Stimulated activated effector memory CD8-positive, alpha-beta T cell treated with anti-CD3 and anti-CD28 coated beads, Interleukin-12 subunit alpha, Interleukin-12 subunit beta, amount 100 ng/mL, for 72 hours (primary cell): ENCODE measurements at regions not wholly inside any gene's neighbourhood (a gene's known extent, or its start where the extent isn't known, plus 50 kb on each side); places are given as distances from the start of the nearest gene placed in this dataset.

Source experiments
- ATAC-seq: fragments of 150-1000 bp; cut with Tn5 transposase; 2 replicates; pipeline ENCODE4 v1.10.0; 2021
- DNase-seq, 2 donors: peaks; one replicate each; pipeline ENCODE4 v3.0.0; 2021 to 2022; ENCODE audit warnings: low spot score in 2 of 2
- H3K27ac Mint-ChIP-seq: one replicate; pipeline ENCODE4 v1.8.0; 2022; ENCODE audit warnings: mild to moderate bottlenecking, mixed read lengths
- H3K36me3 Mint-ChIP-seq: one replicate; pipeline ENCODE4 v1.8.0; 2022; ENCODE audit warnings: mild to moderate bottlenecking, mixed read lengths
- H3K4me1 Mint-ChIP-seq: one replicate; pipeline ENCODE4 v1.8.0; 2022; ENCODE audit warnings: mixed read lengths
- H3K4me3 Mint-ChIP-seq: one replicate; pipeline ENCODE4 v1.8.0; 2022; ENCODE audit warnings: mild to moderate bottlenecking, mixed read lengths
- H3K9me3 Mint-ChIP-seq: one replicate; pipeline ENCODE4 v1.8.0; 2022; ENCODE audit warnings: mixed read lengths

- no peaks in the 10 kb centered on the region for H3K36me3 Mint-ChIP-seq
- ATAC-seq (no peak), DNase-seq (no peak)
- no peak overlapping the region for H3K27ac Mint-ChIP-seq
- peaks cover 4% of the 10 kb centered on the region for H3K9me3 Mint-ChIP-seq
- no peak overlapping the region for H3K4me3 Mint-ChIP-seq
- H3K4me1 Mint-ChIP-seq, result no peaks in the 10 kb centered on the region
Measured at GRCh38 chr5:89086390-89087086, 203.6 kb upstream of the MEF2C start.

GRCh38 chr5:89083791-89084190 lies 200.8 kb upstream of the MEF2C start:
- peaks cover 4% of the 10 kb centered on the region for H3K9me3 Mint-ChIP-seq
- no peaks in the 10 kb centered on the region for H3K36me3 Mint-ChIP-seq
- no peak overlapping the region for H3K4me3 Mint-ChIP-seq
- DNase-seq, result no peak
- ATAC-seq, result no peak
- H3K27ac Mint-ChIP-seq, result no peak overlapping the region
- no peaks in the 10 kb centered on the region for H3K4me1 Mint-ChIP-seq

GRCh38 chr5:89081360-89081759 lies 198.4 kb upstream of the MEF2C start:
- DNase-seq (no peak), ATAC-seq (no peak)
- Mint-ChIP-seq H3K36me3 (no peaks in the 10 kb centered on the region), H3K4me1 (no peaks in the 10 kb centered on the region), H3K9me3 (peaks cover 4% of the 10 kb centered on the region), H3K4me3 (no peak overlapping the region), H3K27ac (no peak overlapping the region)

GRCh38 chr5:89080467-89081116 lies 197.6 kb upstream of the MEF2C start:
- Mint-ChIP-seq H3K36me3 (no peaks in the 10 kb centered on the region), H3K4me3 (no peak overlapping the region), H3K27ac (no peak overlapping the region), H3K4me1 (no peaks in the 10 kb centered on the region), H3K9me3 (no peaks in the 10 kb centered on the region)
- ATAC-seq (no peak), DNase-seq (no peak)

GRCh38 chr5:89072842-89073672 lies 190.1 kb upstream of the MEF2C start:
- DNase-seq (no peak), ATAC-seq (no peak)
- Mint-ChIP-seq H3K4me1 (no peaks in the 10 kb centered on the region), H3K27ac (no peak overlapping the region), H3K4me3 (no peak overlapping the region), H3K9me3 (peaks cover 4% of the 10 kb centered on the region), H3K36me3 (no peaks in the 10 kb centered on the region)

GRCh38 chr5:89071941-89072331 lies 189.0 kb upstream of the MEF2C start:
- DNase-seq, result no peak
- Mint-ChIP-seq H3K36me3 (no peaks in the 10 kb centered on the region), H3K9me3 (peaks cover 4% of the 10 kb centered on the region), H3K27ac (no peak overlapping the region), H3K4me1 (no peaks in the 10 kb centered on the region), H3K4me3 (no peak overlapping the region)
- no peak for ATAC-seq

GRCh38 chr5:89071101-89071940 lies 188.3 kb upstream of the MEF2C start:
- Mint-ChIP-seq H3K4me3 (no peak overlapping the region), H3K9me3 (peaks cover 4% of the 10 kb centered on the region)
- ATAC-seq, result no peak

GRCh38 chr5:89069591-89069990 lies 186.6 kb upstream of the MEF2C start:
- Mint-ChIP-seq H3K4me1 (no peaks in the 10 kb centered on the region), H3K4me3 (no peak overlapping the region), H3K27ac (no peak overlapping the region), H3K9me3 (peaks cover 4% of the 10 kb centered on the region), H3K36me3 (no peaks in the 10 kb centered on the region)
- ATAC-seq, result no peak
- DNase-seq, result no peak

More at GRCh38 chr5:89071101-89071940, 188.3 kb upstream of the MEF2C start:
- Mint-ChIP-seq H3K4me1 (no peaks in the 10 kb centered on the region), H3K36me3 (no peaks in the 10 kb centered on the region), H3K27ac (no peak overlapping the region)
- no peak for DNase-seq

GRCh38 chr5:89067362-89067761 lies 184.4 kb upstream of the MEF2C start:
- no peak overlapping the region for H3K4me3 Mint-ChIP-seq
- no peak overlapping the region for H3K27ac Mint-ChIP-seq
- H3K36me3 Mint-ChIP-seq, result no peaks in the 10 kb centered on the region
- no peaks in the 10 kb centered on the region for H3K4me1 Mint-ChIP-seq
- DNase-seq (no peak), ATAC-seq (no peak)
- no peaks in the 10 kb centered on the region for H3K9me3 Mint-ChIP-seq

GRCh38 chr5:89065919-89066318 lies 182.9 kb upstream of the MEF2C start:
- no peak overlapping the region for H3K4me3 Mint-ChIP-seq
- ATAC-seq, result peak; percentile 70
- no peak overlapping the region for H3K27ac Mint-ChIP-seq
- no peaks in the 10 kb centered on the region for H3K4me1 Mint-ChIP-seq
- no peaks in the 10 kb centered on the region for H3K36me3 Mint-ChIP-seq
- peaks cover under 1% of the 10 kb centered on the region for H3K9me3 Mint-ChIP-seq
- no peak for DNase-seq

GRCh38 chr5:89064736-89065135 lies 181.8 kb upstream of the MEF2C start:
- Mint-ChIP-seq H3K4me1 (no peaks in the 10 kb centered on the region), H3K4me3 (no peak overlapping the region), H3K36me3 (no peaks in the 10 kb centered on the region), H3K27ac (no peak overlapping the region), H3K9me3 (peaks cover 3% of the 10 kb centered on the region)
- DNase-seq (no peak), ATAC-seq (no peak)

- DNase-seq, result no peak
- H3K4me3 Mint-ChIP-seq, result no peak overlapping the region
- H3K27ac Mint-ChIP-seq, result no peak overlapping the region
- ATAC-seq, result peak; percentile 40
- H3K36me3 Mint-ChIP-seq, result no peaks in the 10 kb centered on the region
- H3K9me3 Mint-ChIP-seq, result peaks cover 3% of the 10 kb centered on the region
- H3K4me1 Mint-ChIP-seq, result no peaks in the 10 kb centered on the region
Measured at GRCh38 chr5:89064054-89064453, 181.1 kb upstream of the MEF2C start.

- Mint-ChIP-seq H3K9me3 (peaks cover 3% of the 10 kb centered on the region), H3K4me1 (no peaks in the 10 kb centered on the region), H3K36me3 (no peaks in the 10 kb centered on the region), H3K4me3 (no peak overlapping the region), H3K27ac (no peak overlapping the region)
- ATAC-seq, result no peak
- DNase-seq, result no peak
Measured at GRCh38 chr5:89060768-89061167, 177.8 kb upstream of the MEF2C start.

- H3K27ac Mint-ChIP-seq, result no peak overlapping the region
- DNase-seq (no peak), ATAC-seq (no peak)
- H3K36me3 Mint-ChIP-seq, result no peaks in the 10 kb centered on the region
- no peak overlapping the region for H3K4me3 Mint-ChIP-seq
- H3K9me3 Mint-ChIP-seq, result peaks cover 3% of the 10 kb centered on the region
- no peaks in the 10 kb centered on the region for H3K4me1 Mint-ChIP-seq
Measured at GRCh38 chr5:89059274-89059673, 176.3 kb upstream of the MEF2C start.

GRCh38 chr5:89055695-89056085 lies 172.7 kb upstream of the MEF2C start:
- Mint-ChIP-seq H3K4me3 (no peak overlapping the region), H3K36me3 (no peaks in the 10 kb centered on the region), H3K27ac (no peak overlapping the region), H3K9me3 (peaks cover 4% of the 10 kb centered on the region), H3K4me1 (no peaks in the 10 kb centered on the region)
- DNase-seq, result no peak
- no peak for ATAC-seq
